ENCODE measurements at regions not wholly inside any gene's neighbourhood (a gene's known extent, or its start where the extent isn't known, plus 50 kb on each side); places are given as distances from the start of the nearest gene placed in this dataset.

DNA sequence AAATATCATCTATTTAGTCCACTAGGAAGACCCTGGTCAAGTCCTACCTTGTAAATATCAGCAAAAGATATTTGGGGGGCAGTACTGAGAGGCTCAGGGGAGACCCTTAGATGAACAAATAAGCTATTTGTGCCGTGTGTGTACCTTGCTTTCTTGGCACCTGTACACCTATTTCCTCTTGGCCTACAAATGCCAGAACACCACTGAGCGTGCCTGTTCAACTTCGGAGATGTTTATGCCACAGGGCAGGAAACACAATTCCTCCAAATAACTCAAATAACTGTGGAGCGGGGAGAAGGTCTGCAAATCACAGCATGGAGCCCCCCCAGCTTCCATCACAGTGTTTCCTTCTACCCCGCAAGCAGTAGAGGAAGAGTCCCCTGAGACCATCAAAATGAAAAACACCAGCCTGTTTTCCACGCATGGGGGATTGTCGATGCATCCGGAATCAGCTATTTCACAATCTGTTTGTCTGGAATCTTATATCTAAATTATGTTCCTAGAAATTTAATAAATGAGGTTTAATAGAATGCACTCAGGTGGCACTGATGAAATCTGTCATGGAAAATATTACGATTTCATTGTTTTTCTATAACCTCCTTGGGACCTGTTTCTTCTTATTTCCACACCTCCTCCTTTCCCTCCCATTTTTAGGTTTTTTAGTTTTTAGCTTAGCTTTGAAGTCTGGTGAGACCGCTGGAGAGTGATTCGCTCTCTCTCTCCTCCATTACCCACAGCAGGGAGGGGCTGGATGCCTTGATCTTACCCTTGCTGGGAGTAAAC, 254.0 kb upstream of the SRRM4 start:
- TF ChIP-seq ADNP (CRISPR knock-in tag; IDR thresholded peaks at IDR 0.05) (no peak), ZNF768 (CRISPR knock-in tag; IDR thresholded peaks at IDR 0.05) (no peak), FOXP1 (IDR thresholded peaks at IDR 0.05) (no peak), FOXP1 (CRISPR knock-in tag; IDR thresholded peaks at IDR 0.05) (no peak), PRPF4 (IDR thresholded peaks at IDR 0.05; ENCODE audit: low read depth, low read length, poor library complexity, severe bottlenecking) (no peak), JUND (CRISPR knock-in tag; IDR thresholded peaks at IDR 0.05) (no peak), ASH2L (IDR thresholded peaks at IDR 0.05; ENCODE audit: insufficient read length, low read depth, low read length) (no peak), KDM1A (CRISPR knock-in tag; IDR thresholded peaks at IDR 0.05) (no peak), POLR2A (IDR thresholded peaks at IDR 0.05; ENCODE audit: insufficient read depth in 1 of 2, low read depth in 2 of 2, low read length in 2 of 2) (no peak), ATF7 (IDR thresholded peaks at IDR 0.05) (no peak), ATF7 (CRISPR knock-in tag; IDR thresholded peaks at IDR 0.05) (no peak), SYNCRIP (IDR thresholded peaks at IDR 0.05; ENCODE audit: insufficient read depth, low read depth, low read length) (no peak), ZKSCAN1 (IDR thresholded peaks at IDR 0.05; ENCODE audit: low read length) (no peak)
- TF ChIP-seq, protein P1, sequence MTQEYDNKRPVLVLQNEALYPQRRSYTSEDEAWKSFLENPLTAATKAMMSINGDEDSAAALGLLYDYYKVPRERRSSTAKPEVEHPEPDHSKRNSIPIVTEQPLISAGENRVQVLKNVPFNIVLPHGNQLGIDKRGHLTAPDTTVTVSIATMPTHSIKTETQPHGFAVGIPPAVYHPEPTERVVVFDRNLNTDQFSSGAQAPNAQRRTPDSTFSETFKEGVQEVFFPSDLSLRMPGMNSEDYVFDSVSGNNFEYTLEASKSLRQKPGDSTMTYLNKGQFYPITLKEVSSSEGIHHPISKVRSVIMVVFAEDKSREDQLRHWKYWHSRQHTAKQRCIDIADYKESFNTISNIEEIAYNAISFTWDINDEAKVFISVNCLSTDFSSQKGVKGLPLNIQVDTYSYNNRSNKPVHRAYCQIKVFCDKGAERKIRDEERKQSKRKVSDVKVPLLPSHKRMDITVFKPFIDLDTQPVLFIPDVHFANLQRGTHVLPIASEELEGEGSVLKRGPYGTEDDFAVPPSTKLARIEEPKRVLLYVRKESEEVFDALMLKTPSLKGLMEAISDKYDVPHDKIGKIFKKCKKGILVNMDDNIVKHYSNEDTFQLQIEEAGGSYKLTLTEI (CRISPR knock-in tag; conservative IDR thresholded peaks at IDR 0.05), result no peak
- TF ChIP-seq, protein P2, sequence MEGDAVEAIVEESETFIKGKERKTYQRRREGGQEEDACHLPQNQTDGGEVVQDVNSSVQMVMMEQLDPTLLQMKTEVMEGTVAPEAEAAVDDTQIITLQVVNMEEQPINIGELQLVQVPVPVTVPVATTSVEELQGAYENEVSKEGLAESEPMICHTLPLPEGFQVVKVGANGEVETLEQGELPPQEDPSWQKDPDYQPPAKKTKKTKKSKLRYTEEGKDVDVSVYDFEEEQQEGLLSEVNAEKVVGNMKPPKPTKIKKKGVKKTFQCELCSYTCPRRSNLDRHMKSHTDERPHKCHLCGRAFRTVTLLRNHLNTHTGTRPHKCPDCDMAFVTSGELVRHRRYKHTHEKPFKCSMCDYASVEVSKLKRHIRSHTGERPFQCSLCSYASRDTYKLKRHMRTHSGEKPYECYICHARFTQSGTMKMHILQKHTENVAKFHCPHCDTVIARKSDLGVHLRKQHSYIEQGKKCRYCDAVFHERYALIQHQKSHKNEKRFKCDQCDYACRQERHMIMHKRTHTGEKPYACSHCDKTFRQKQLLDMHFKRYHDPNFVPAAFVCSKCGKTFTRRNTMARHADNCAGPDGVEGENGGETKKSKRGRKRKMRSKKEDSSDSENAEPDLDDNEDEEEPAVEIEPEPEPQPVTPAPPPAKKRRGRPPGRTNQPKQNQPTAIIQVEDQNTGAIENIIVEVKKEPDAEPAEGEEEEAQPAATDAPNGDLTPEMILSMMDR (CRISPR knock-in tag; IDR thresholded peaks at IDR 0.05), result no peak
- TF ChIP-seq, protein P3, sequence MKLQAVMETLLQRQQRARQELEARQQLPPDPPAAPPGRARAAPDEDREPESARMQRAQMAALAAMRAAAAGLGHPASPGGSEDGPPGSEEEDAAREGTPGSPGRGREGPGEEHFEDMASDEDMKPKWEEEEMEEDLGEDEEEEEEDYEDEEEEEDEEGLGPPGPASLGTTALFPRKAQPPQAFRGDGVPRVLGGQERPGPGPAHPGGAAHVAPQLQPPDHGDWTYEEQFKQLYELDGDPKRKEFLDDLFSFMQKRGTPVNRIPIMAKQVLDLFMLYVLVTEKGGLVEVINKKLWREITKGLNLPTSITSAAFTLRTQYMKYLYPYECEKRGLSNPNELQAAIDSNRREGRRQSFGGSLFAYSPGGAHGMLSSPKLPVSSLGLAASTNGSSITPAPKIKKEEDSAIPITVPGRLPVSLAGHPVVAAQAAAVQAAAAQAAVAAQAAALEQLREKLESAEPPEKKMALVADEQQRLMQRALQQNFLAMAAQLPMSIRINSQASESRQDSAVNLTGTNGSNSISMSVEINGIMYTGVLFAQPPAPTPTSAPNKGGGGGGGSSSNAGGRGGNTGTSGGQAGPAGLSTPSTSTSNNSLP (IDR thresholded peaks at IDR 0.05; ENCODE audit: low read depth, low read length), result no peak
